ENCODE measurements at regions not wholly inside any gene's neighbourhood (a gene's known extent, or its start where the extent isn't known, plus 50 kb on each side); places are given as distances from the start of the nearest gene placed in this dataset.

- Histone ChIP-seq H3T11ph (ENCODE audit: low read length) (no peak overlapping the region), H4K5ac (ENCODE audit: insufficient read length, low read depth, low read length) (no peak overlapping the region), H3K79me1 (ENCODE audit: insufficient read depth, low read depth, low read length, poor library complexity, severe bottlenecking) (no peaks in the 10 kb centered on the region), H3K56ac (ENCODE audit: insufficient read length, low read depth, low read length) (no peak overlapping the region), H3K4me2 (ENCODE audit: insufficient read depth, insufficient read length, low read length) (no peak overlapping the region), H3K23ac (ENCODE audit: insufficient read length, low read depth, low read length) (no peak overlapping the region), H3K9ac (ENCODE audit: extremely low read depth, insufficient read length, low read length) (no peak overlapping the region), H2BK12ac (ENCODE audit: insufficient read length, low read depth, low read length) (no peak overlapping the region), H3K4ac (ENCODE audit: low read depth, low read length) (no peak overlapping the region), H3K27me3 (ENCODE audit: insufficient read depth, low read length) (no peaks in the 10 kb centered on the region), H3K14ac (ENCODE audit: insufficient read depth, low read length) (no peak overlapping the region), H2BK5ac (ENCODE audit: insufficient read length, low read length) (no peak overlapping the region), H3K18ac (ENCODE audit: insufficient read length, low read depth, low read length) (no peak overlapping the region), H3K9me3 (ENCODE audit: control insufficient read depth, low read depth, low read length) (no peaks in the 10 kb centered on the region), H2BK120ac (ENCODE audit: low read depth, low read length, poor library complexity, severe bottlenecking) (no peak overlapping the region), H2AFZ (ENCODE audit: low read length) (no peak overlapping the region), H3K4me1 (ENCODE audit: insufficient read depth, low read length) (no peaks in the 10 kb centered on the region; the same call in 1 of the 2 replicates), H4K91ac (ENCODE audit: insufficient read length, low read depth, low read length) (no peak overlapping the region), H3K23me2 (ENCODE audit: insufficient read length, low read depth, low read length, poor library complexity, severe bottlenecking) (no peaks in the 10 kb centered on the region), H3K27ac (ENCODE audit: insufficient read length, low read depth, low read length) (no peak overlapping the region), H2BK20ac (ENCODE audit: low read depth, low read length, poor library complexity, severe bottlenecking) (no peak overlapping the region), H4K20me1 (ENCODE audit: control insufficient read depth, insufficient read depth, insufficient read length) (no peaks in the 10 kb centered on the region), H4K8ac (replicated peaks; ENCODE audit: insufficient read length, low read depth, low read length) (no peak overlapping the region), H3K79me2 (ENCODE audit: insufficient read depth, low read length) (no peaks in the 10 kb centered on the region), H2AK5ac (ENCODE audit: insufficient read length, low read length) (no peak overlapping the region), H2BK15ac (ENCODE audit: low read depth, low read length) (no peak overlapping the region)
- no peaks in the 10 kb centered on the region for H3K36me3 Mint-ChIP-seq (ENCODE audit: insufficient read depth in 1 of 3, low read depth in 3 of 3)
- no peak overlapping the region for H3K27ac Mint-ChIP-seq
- peaks cover 0 to 2% of the 10 kb centered on the region in 2 experiments; a peak in 1 of 5 replicates for H3K9me3 Mint-ChIP-seq
- WGBS (ENCODE audit: extremely low coverage, insufficient read length, low lambda C conversion rate): no CpG with 5 or more reads among the region's 4 CpGs
- TF ChIP-seq CTCF (conservative IDR thresholded peaks at IDR 0.05): no peak
- no peak overlapping the region for H3K4me3 Mint-ChIP-seq
- H3K4me1 Mint-ChIP-seq: peaks cover 4 to 5% of the 10 kb centered on the region in 2 experiments
- peaks cover 2% of the 10 kb centered on the region; the same call in 1 of the 2 replicates for H3K27me3 Mint-ChIP-seq (ENCODE audit: low read depth)
- no peak for DNase-seq
These were observed 62.9 kb upstream of the XCR1 start for GRCh38 chr3:46090161-46090591.

Data from H9 (cell line).